ENCODE measurements at regions not wholly inside any gene's neighbourhood (a gene's known extent, or its start where the extent isn't known, plus 50 kb on each side); places are given as distances from the start of the nearest gene placed in this dataset.

DNA sequence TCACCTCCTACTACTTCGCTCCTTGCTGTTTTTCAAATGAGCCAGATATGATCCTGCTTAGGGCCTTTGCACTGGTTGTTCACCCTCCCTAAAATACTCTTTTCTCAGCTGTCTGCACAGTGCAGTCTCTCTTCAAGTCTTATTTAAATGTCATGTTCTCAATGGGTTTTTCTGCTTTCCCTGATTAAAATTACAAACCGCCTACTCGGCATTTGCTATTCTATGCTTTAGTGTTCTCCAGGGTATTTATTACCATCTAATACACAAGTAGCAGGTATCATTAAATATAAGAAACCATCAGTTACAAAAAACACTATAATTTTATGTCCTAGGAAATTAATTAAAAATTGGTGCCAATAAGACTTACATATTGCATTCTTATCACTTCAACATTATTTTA lies 108.0 kb upstream of the TMTC1 start:
- no peaks in the 10 kb centered on the region for H4K20me1 ChIP-seq (ENCODE audit: insufficient read depth, low read length)
- H3K27me3 ChIP-seq (ENCODE audit: control insufficient read depth in 2 of 2, insufficient read depth in 2 of 2, low read length in 2 of 2): no peaks in the 10 kb centered on the region
- H3K27ac Mint-ChIP-seq: no peak overlapping the region
- no peak overlapping the region for H3K9ac ChIP-seq (ENCODE audit: insufficient read depth, low read length, poor library complexity, severe bottlenecking)
- no peaks in the 10 kb centered on the region for H3K4me1 ChIP-seq (ENCODE audit: control insufficient read depth in 1 of 2, insufficient read depth in 2 of 2, low read length in 2 of 2)
- peaks cover 0 to 4% of the 10 kb centered on the region in 2 donors for H3K9me3 ChIP-seq (replicated peaks in 1 of 2; ENCODE audit: control insufficient read depth in 1 of 2, insufficient read depth in 1 of 2, low read length in 2 of 2)
- H3K79me2 ChIP-seq (ENCODE audit: insufficient read depth, low read length): no peaks in the 10 kb centered on the region
- no peak overlapping the region for H3K4me3 ChIP-seq (replicated peaks in 1 of 3; ENCODE audit: low read depth in 2 of 3, low read length in 3 of 3)
- H3K4me3 Mint-ChIP-seq: no peak overlapping the region
- peaks cover 0 to 6% (median 3%) of the 10 kb centered on the region in 7 donors for H3K9me3 Mint-ChIP-seq
- WGBS (ENCODE audit: insufficient coverage): 40% methylated on average over 1 of the region's 3 CpGs
- H3K27me3 Mint-ChIP-seq (ENCODE audit: low read depth in 3 of 3): peaks cover 0 to 1% (median 1%) of the 10 kb centered on the region in 3 donors
- no peaks in the 10 kb centered on the region for H3K36me3 ChIP-seq (replicated peaks in 1 of 2; ENCODE audit: control insufficient read depth in 1 of 2, insufficient read depth in 2 of 2, low read length in 2 of 2)
- no peaks in the 10 kb centered on the region for H3K36me3 Mint-ChIP-seq
- TF ChIP-seq, protein P1, sequence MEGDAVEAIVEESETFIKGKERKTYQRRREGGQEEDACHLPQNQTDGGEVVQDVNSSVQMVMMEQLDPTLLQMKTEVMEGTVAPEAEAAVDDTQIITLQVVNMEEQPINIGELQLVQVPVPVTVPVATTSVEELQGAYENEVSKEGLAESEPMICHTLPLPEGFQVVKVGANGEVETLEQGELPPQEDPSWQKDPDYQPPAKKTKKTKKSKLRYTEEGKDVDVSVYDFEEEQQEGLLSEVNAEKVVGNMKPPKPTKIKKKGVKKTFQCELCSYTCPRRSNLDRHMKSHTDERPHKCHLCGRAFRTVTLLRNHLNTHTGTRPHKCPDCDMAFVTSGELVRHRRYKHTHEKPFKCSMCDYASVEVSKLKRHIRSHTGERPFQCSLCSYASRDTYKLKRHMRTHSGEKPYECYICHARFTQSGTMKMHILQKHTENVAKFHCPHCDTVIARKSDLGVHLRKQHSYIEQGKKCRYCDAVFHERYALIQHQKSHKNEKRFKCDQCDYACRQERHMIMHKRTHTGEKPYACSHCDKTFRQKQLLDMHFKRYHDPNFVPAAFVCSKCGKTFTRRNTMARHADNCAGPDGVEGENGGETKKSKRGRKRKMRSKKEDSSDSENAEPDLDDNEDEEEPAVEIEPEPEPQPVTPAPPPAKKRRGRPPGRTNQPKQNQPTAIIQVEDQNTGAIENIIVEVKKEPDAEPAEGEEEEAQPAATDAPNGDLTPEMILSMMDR (IDR thresholded peaks at IDR 0.05): no peak
- H3K4me2 ChIP-seq (replicated peaks; ENCODE audit: extremely low read depth, low read length, poor library complexity, severe bottlenecking): no peak overlapping the region
- H3K27ac ChIP-seq (ENCODE audit: low read depth in 1 of 2, low read length in 2 of 2): no peak overlapping the region
- no peak for DNase-seq
- intact Hi-C loops (cut with micrococcal nuclease): no loop called here
- no peaks in the 10 kb centered on the region for H3K4me1 Mint-ChIP-seq
- no peak overlapping the region for H2AFZ ChIP-seq (ENCODE audit: insufficient read depth, low read depth, low read length, poor library complexity, severe bottlenecking)

DNA sequence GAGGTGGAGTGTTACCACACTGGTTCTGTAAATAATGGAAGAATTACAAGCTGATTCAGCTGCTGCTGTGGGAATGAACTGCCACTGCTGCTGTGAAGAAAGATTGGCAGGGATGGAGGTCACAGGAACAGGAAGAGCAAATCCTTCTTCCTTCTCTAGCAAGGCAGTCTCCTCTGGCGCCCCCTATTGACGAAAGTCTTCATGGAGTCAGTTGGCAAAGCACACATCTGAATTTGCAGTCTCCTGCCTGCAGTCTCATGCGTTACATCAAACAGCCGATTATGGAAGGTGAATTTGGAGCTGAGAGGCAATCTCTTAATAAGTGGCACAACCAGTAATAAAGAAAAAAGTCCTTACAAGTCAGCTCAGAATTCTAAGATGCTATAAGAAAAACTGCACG lies 106.0 kb upstream of the TMTC1 start:
- Histone ChIP-seq H3K79me2 (ENCODE audit: insufficient read depth, low read length) (no peaks in the 10 kb centered on the region), H2AFZ (ENCODE audit: insufficient read depth, low read depth, low read length, poor library complexity, severe bottlenecking) (no peak overlapping the region), H3K9ac (ENCODE audit: insufficient read depth, low read length, poor library complexity, severe bottlenecking) (no peak overlapping the region), H4K20me1 (ENCODE audit: insufficient read depth, low read length) (no peaks in the 10 kb centered on the region), H3K4me3 (replicated peaks in 1 of 3; ENCODE audit: low read depth in 2 of 3, low read length in 3 of 3) (no peak overlapping the region), H3K4me1 (ENCODE audit: control insufficient read depth in 1 of 2, insufficient read depth in 2 of 2, low read length in 2 of 2) (no peaks in the 10 kb centered on the region), H3K9me3 (replicated peaks in 1 of 2; ENCODE audit: control insufficient read depth in 1 of 2, insufficient read depth in 1 of 2, low read length in 2 of 2) (peaks cover 0 to 8% of the 10 kb centered on the region in 2 donors), H3K4me2 (replicated peaks; ENCODE audit: extremely low read depth, low read length, poor library complexity, severe bottlenecking) (no peak overlapping the region), H3K36me3 (replicated peaks in 1 of 2; ENCODE audit: control insufficient read depth in 1 of 2, insufficient read depth in 2 of 2, low read length in 2 of 2) (no peaks in the 10 kb centered on the region), H3K27ac (ENCODE audit: low read depth in 1 of 2, low read length in 2 of 2) (no peak overlapping the region), H3K27me3 (ENCODE audit: control insufficient read depth in 2 of 2, insufficient read depth in 2 of 2, low read length in 2 of 2) (no peaks in the 10 kb centered on the region)
- intact Hi-C loops (cut with micrococcal nuclease): no loop called here
- no CpG with 5 or more reads among the region's 5 CpGs for WGBS (ENCODE audit: insufficient coverage)
- H3K27ac Mint-ChIP-seq: no peak overlapping the region
- TF ChIP-seq, protein P1 (IDR thresholded peaks at IDR 0.05): peak; percentile 53
- H3K27me3 Mint-ChIP-seq (ENCODE audit: low read depth in 3 of 3): peaks cover 0 to 1% (median 1%) of the 10 kb centered on the region in 3 donors
- H3K36me3 Mint-ChIP-seq: no peaks in the 10 kb centered on the region
- H3K4me3 Mint-ChIP-seq: no peak overlapping the region
- DNase-seq: peak in 2 of 3 donors; percentile 17 to 28
- no peaks in the 10 kb centered on the region for H3K4me1 Mint-ChIP-seq
- peaks cover 0 to 9% (median 5%) of the 10 kb centered on the region in 7 donors for H3K9me3 Mint-ChIP-seq
